Fibroblast of skin of scalp (primary cell): ENCODE measurements at regions not wholly inside any gene's neighbourhood (a gene's known extent, or its start where the extent isn't known, plus 50 kb on each side); places are given as distances from the start of the nearest gene placed in this dataset.
A peak's percentile ranks its signal among the peaks of the same experiment; 100 is the strongest.
"Not testable (repeated sequence)": the region's sequence is repeated elsewhere in the genome, so short reads cannot be mapped to it uniquely, and the experiment has no call there.

Experiments
- DNase-seq: peaks from one replicate; pipeline ENCODE4 v3.0.0-alpha.2; 2013

DNA sequence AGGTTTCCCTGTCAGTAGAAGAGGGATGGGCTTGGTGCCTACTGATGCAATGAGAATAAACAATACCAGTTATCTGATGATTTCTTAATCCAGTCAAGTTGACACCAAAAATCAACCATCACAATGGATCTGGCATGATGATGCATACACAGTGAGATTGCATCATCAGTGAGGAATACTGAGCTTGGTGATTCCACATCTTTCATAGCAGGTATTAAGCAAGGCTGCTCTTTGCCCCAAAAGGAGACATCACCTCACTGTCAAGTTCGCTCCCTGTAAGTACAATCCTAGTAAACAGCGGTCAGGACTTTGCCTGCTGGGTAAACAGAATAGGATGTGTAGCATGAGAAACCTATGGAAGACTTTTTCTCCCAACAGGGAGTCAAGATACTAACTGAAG is 282.7 kb upstream of the CDH2 start:
- no peak for DNase-seq

GRCh38 chr18:28458751-28459150 is 281.8 kb upstream of the CDH2 start:
- DNase-seq = no peak

DNA sequence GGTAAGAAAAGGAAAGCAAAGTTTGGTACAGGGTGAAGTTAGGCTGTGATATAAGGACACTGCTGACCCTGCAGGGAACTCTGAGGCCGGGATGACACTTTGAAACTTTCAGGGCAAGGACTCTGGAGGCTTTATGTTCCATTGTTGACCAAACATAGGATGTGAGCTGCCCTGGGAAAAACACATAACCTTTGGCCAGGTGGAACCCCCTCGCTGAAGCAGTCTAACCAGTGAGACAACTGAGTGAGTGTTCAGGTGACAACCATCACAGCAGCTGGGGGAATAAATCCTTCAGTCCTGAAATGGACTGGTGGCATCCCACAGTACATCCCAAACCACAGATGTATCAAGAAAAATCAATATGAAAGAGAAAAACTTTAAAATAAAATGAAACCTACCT is 280.9 kb upstream of the CDH2 start:
- DNase-seq = no peak

GRCh38 chr18:28455971-28456370 is 279.0 kb upstream of the CDH2 start:
- DNase-seq = peak; percentile 5

- peak; percentile 13 for DNase-seq
These were observed 262.9 kb upstream of the CDH2 start for GRCh38 chr18:28439870-28440269.

GRCh38 chr18:28438381-28438780 is 261.5 kb upstream of the CDH2 start:
- DNase-seq = no peak

DNA sequence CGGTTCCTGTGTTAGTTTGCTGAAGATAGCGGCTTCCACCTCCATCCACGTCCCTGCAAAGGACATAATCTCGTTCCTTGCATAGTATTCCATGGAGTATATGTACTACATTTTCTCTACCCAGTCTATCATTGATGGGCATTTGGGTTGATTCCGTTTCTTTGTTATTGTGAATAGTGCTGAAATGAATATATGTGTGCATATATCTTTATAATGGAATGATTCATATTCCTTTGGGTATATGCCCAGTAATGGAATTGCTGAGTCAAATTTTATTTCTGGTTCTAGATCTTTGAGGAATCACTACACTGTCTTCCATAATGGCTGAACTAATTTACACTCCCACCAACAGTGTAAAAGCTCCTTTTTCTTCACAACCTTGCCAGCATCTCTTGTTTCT is 255.4 kb upstream of the CDH2 start:
- peak; percentile 20 for DNase-seq

- no peak for DNase-seq
These were observed 249.0 kb upstream of the CDH2 start for GRCh38 chr18:28425886-28426285.

GRCh38 chr18:28422577-28422976 is 245.6 kb upstream of the CDH2 start:
- no peak for DNase-seq

DNA sequence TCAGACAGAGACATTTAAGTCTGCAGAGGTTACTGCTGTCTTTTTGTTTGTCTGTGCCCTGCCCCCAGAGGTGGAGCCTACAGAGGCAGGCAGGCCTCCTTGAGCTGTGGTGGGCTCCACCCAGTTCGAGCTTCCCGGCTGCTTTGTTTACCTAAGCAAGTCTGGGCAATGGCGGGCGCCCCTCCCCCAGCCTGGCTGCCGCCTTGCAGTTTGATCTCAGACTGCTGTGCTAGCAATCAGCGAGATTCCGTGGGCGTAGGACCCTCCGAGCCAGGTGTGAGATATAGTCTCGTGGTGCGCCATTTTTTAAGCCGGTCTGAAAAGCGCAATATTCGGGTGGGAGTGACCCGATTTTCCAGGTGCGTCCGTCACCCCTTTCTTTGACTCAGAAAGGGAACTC is 245.0 kb upstream of the CDH2 start:
- not testable (repeated sequence) for DNase-seq

GRCh38 chr18:28412521-28412920 is 235.6 kb upstream of the CDH2 start:
- peak; percentile 20 for DNase-seq

DNA sequence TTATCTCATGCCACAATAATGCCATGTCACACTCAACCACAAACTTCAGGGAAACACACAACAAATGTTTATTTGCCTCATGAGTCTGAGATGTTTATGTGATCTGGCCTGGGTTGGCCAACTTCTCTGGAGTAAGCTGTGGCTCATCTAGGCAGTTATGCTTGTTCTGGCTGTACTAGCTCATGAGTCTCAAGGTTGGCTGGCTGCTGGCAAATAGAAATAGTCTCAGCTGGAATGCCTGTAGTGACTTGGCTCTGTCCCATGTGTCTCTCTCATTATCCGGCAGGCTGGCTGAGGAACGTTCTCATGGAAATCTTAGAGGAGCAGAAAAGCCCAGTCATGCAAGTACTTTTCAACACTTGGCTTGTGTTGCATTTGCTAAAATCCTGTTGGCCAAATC is 234.9 kb upstream of the CDH2 start:
- peak; percentile 47 for DNase-seq

DNA sequence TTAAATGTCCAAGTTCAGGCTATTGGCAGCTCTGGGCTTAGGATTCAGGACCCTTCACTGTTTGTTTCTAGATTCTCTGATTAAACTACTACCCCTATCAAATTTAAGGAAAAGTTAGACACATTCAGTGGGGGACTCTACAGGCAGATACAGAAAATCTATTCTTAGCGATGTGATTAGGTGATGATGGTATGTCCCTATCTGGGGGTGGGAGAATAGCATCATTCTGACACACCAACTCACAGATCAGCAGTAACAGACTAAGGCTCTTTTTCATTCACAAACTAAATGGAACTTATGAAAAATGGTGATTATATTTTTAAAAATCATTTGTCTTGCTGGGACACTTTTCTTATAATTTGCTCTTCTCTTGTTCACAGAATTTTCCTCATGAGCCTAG is 232.9 kb upstream of the CDH2 start:
- no peak for DNase-seq

DNA sequence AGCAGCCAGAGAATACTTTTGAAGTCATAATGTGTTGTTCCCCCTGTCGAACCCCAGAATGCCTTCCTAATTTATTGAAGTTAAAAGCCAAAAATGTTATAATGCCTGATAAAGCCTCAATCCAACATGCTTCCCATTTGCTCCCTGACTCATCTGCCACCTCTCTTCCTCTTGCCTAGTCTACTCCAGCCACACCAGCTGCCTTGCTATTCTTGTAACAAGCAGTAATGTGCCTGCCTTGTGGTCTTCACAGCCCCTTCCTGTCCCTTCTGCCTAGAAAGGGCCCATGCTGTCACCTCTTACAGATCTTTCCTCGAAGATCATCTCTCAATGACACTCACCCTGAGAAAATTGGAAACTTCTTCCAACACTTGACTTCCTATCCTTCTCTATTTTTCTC is 231.6 kb upstream of the CDH2 start:
- DNase-seq = no peak

GRCh38 chr18:28407681-28408080 is 230.8 kb upstream of the CDH2 start:
- DNase-seq = no peak

GRCh38 chr18:28406533-28406932 is 229.6 kb upstream of the CDH2 start:
- DNase-seq = no peak

DNA sequence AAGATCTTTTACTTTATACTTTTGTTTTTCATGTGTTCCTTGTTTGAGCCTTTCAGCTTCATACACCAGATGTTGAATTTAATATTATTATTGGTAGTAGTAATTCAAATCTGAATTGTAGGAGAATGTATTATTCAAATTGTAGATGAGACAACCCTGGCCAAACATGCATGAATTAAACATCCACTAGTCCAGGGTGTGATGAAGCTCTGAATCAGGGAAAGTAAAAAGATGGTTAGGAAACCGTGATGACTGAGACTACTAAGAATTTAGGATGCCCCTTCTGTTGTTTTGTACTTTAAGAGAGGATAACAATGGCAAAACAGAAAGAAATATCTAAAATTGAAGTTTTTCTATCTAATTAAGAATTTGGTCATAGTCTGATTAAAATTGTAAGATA is 227.8 kb upstream of the CDH2 start:
- no peak for DNase-seq

DNA sequence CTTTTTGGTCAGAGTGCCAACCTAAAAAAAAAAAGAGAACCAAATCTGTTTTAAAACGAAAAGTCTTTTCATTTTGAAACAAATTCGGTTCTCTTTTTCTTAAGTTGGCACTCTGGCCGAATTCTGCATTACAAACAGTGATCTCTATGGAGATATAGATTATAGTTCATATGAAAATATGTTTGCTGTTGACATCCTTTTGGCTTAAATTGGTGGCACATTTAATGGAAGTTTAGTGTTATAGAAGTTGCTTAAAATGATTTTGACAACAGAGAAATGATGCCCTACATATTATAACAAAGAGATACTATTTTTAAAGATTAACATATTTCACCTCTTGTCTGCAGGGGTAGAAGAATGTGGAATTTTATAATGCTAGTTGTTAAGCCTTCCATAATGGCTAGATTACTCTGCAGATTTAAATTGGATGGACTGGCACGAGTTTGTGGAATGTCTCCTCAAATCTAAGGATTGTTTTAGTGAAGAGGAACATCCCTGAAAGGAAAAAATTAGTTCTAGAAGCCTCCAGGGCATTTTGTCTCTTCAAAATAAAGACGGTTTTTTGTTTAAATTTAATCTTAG is 222.9 kb upstream of the CDH2 start:
- no peak for DNase-seq

GRCh38 chr18:28398471-28398870 is 221.5 kb upstream of the CDH2 start:
- DNase-seq = no peak

GRCh38 chr18:28390022-28390421 is 213.1 kb upstream of the CDH2 start:
- no peak for DNase-seq

- DNase-seq = no peak
These were observed 205.4 kb upstream of the CDH2 start for GRCh38 chr18:28382215-28382879.

DNA sequence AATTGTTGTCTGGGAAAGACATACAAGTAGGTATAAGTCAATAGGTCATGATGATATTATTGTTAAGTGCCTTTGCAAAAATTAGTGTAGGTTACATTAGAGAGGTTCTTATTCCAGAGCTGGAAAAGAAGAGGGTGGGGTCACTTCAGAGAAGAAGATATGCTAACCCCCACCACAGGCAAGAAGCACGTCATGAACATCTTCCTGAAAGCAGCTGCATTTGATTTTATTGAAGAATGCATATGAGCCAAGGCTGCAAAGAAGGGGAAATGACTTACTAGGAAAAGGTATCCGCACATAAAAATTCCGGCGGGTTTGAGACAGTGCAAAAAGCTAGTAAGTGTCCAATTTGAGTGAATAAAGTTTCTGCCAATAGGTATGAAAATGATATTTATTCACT is 195.3 kb upstream of the CDH2 start:
- no peak for DNase-seq

- no peak for DNase-seq
These were observed 189.7 kb upstream of the CDH2 start for GRCh38 chr18:28366676-28367075.

GRCh38 chr18:28365411-28365831 is 188.5 kb upstream of the CDH2 start:
- DNase-seq = peak; percentile 4

DNA sequence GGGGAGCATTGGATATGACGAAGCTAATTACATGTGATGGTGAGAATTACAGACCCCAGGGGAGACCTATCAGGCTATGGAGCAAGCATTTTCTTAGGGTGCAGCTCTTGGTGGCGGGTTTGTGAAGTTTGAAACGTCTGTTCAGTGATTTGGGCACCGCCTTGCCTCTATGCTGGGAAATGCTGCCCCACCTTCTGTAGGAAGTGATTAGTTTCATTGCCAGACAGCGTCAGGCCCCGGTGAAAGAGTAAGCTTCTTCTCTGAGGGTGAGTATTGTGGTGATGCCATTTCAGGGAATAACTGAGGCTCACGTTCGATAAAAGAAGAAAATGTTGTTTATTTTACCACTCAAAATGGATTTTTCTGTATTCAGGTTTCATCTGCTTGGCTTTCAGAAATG is 186.2 kb upstream of the CDH2 start:
- DNase-seq = no peak
